SK-N-MC (cell line): ENCODE measurements at regions not wholly inside any gene's neighbourhood (a gene's known extent, or its start where the extent isn't known, plus 50 kb on each side); places are given as distances from the start of the nearest gene placed in this dataset.

Experiments used
- EZH2 ChIP-seq: fragments of 200-600 bp; sonication (generic); IDR thresholded peaks from one replicate; pipeline ENCODE4 v1.6.1; 2017; ENCODE audit warnings: antibody characterized with exemption
- FOXP2 ChIP-seq: optimal IDR thresholded peaks from 2 replicates; pipeline ENCODE3; 2011; ENCODE audit warnings: mild to moderate bottlenecking, moderate library complexity; ENCODE audit not compliant: insufficient read depth; ENCODE audit errors: extremely low read length, control extremely low read depth

GRCh38 chr2:193778293-193778692 lies 1583.6 kb upstream of the TMEFF2 start:
- no peak for TF ChIP-seq FOXP2
- TF ChIP-seq EZH2, result no peak
